Stomach smooth muscle (tissue), 2 donors: ENCODE measurements at regions not wholly inside any gene's neighbourhood (a gene's known extent, or its start where the extent isn't known, plus 50 kb on each side); places are given as distances from the start of the nearest gene placed in this dataset.
"Not testable (repeated sequence)": the region's sequence is repeated elsewhere in the genome, so short reads cannot be mapped to it uniquely, and the experiment has no call there.

Experiments used
- H3K27ac ChIP-seq: one replicate; pipeline ENCODE4 v1.7.0; 2013; ENCODE audit warnings: mild to moderate bottlenecking, low read length, inconsistent platforms
- H3K27me3 ChIP-seq, 2 donors: one replicate each; pipeline ENCODE4 v1.7.0; 2013; ENCODE audit warnings: low read length in 2 of 2; ENCODE audit not compliant: insufficient read depth in 2 of 2, control insufficient read depth in 1 of 2
- H3K36me3 ChIP-seq, 2 donors: one replicate each; pipeline ENCODE4 v1.7.0; 2013; ENCODE audit warnings: low read length in 2 of 2; ENCODE audit not compliant: control insufficient read depth in 2 of 2, insufficient read depth in 2 of 2
- H3K4me1 ChIP-seq: one replicate; pipeline ENCODE4 v1.7.0; 2013; ENCODE audit warnings: low read length; ENCODE audit not compliant: control insufficient read depth, insufficient read depth
- H3K4me3 ChIP-seq, 2 donors: one replicate each; pipeline ENCODE4 v1.7.0; 2013; ENCODE audit warnings: low read length in 2 of 2
- H3K9ac ChIP-seq, 2 donors: one replicate each; pipeline ENCODE4 v1.7.0; 2013; ENCODE audit warnings: low read length in 2 of 2, mild to moderate bottlenecking in 1 of 2
- H3K9me3 ChIP-seq, 2 donors: one replicate each; pipeline ENCODE4 v1.7.0; 2013; ENCODE audit warnings: low read length in 2 of 2; ENCODE audit not compliant: control insufficient read depth in 2 of 2
- donor health status: healthy.
- donor health status: Pancreatic carcinoma.

- Histone ChIP-seq H3K9ac (no peak overlapping the region), H3K4me3 (no peak overlapping the region), H3K9me3 (no peaks in the 10 kb centered on the region), H3K27ac (no peak overlapping the region), H3K36me3 (no peaks in the 10 kb centered on the region), H3K4me1 (no peaks in the 10 kb centered on the region), H3K27me3 (no peaks in the 10 kb centered on the region)
Measured at GRCh38 chr5:90233476-90233875, 176.1 kb downstream of the CETN3 start.

- Histone ChIP-seq H3K27me3 (no peaks in the 10 kb centered on the region), H3K36me3 (no peaks in the 10 kb centered on the region), H3K4me3 (no peak overlapping the region), H3K9me3 (no peaks in the 10 kb centered on the region), H3K4me1 (no peaks in the 10 kb centered on the region), H3K9ac (no peak overlapping the region), H3K27ac (no peak overlapping the region)
Measured at GRCh38 chr5:90231688-90232087, 177.9 kb downstream of the CETN3 start.

- Histone ChIP-seq H3K4me1 (no peaks in the 10 kb centered on the region), H3K4me3 (no peak overlapping the region)
Measured at GRCh38 chr5:90227683-90228082, 181.9 kb downstream of the CETN3 start.

GRCh38 chr5:90226433-90227099 is 183.0 kb downstream of the CETN3 start:
- H3K9me3 ChIP-seq: no peaks in the 10 kb centered on the region
- H3K4me1 ChIP-seq: no peaks in the 10 kb centered on the region
- no peak overlapping the region for H3K4me3 ChIP-seq
- no peak overlapping the region for H3K9ac ChIP-seq
- no peaks in the 10 kb centered on the region for H3K36me3 ChIP-seq
- no peak overlapping the region for H3K27ac ChIP-seq
- H3K27me3 ChIP-seq: no peaks in the 10 kb centered on the region

More at GRCh38 chr5:90227683-90228082, 181.9 kb downstream of the CETN3 start:
- Histone ChIP-seq H3K9ac (no peak overlapping the region), H3K36me3 (no peaks in the 10 kb centered on the region), H3K27ac (no peak overlapping the region), H3K9me3 (no peaks in the 10 kb centered on the region), H3K27me3 (no peaks in the 10 kb centered on the region)

- Histone ChIP-seq H3K4me3 (no peak overlapping the region), H3K27ac (no peak overlapping the region), H3K9ac (no peak overlapping the region), H3K4me1 (no peaks in the 10 kb centered on the region), H3K36me3 (no peaks in the 10 kb centered on the region), H3K27me3 (no peaks in the 10 kb centered on the region), H3K9me3 (no peaks in the 10 kb centered on the region)
Measured at GRCh38 chr5:90224342-90224741, 185.2 kb downstream of the CETN3 start.

- H3K27me3 ChIP-seq: no peaks in the 10 kb centered on the region
- H3K4me3 ChIP-seq: no peak overlapping the region
- no peak overlapping the region for H3K27ac ChIP-seq
- no peaks in the 10 kb centered on the region for H3K36me3 ChIP-seq
- no peaks in the 10 kb centered on the region for H3K9me3 ChIP-seq
- H3K9ac ChIP-seq: no peak overlapping the region
- no peaks in the 10 kb centered on the region for H3K4me1 ChIP-seq
Measured at GRCh38 chr5:90223756-90224155, 185.8 kb downstream of the CETN3 start.

- Histone ChIP-seq H3K9me3 (no peaks in the 10 kb centered on the region), H3K9ac (no peak overlapping the region), H3K4me1 (no peaks in the 10 kb centered on the region), H3K4me3 (no peak overlapping the region), H3K27ac (no peak overlapping the region), H3K36me3 (no peaks in the 10 kb centered on the region), H3K27me3 (no peaks in the 10 kb centered on the region)
Measured at GRCh38 chr5:90221951-90222350, 187.6 kb downstream of the CETN3 start.

GRCh38 chr5:90220554-90220953 is 189.0 kb downstream of the CETN3 start:
- no peaks in the 10 kb centered on the region for H3K4me1 ChIP-seq
- H3K9ac ChIP-seq: no peak overlapping the region
- no peak overlapping the region for H3K27ac ChIP-seq
- H3K36me3 ChIP-seq: no peaks in the 10 kb centered on the region
- no peaks in the 10 kb centered on the region for H3K9me3 ChIP-seq
- no peaks in the 10 kb centered on the region for H3K27me3 ChIP-seq
- H3K4me3 ChIP-seq: no peak overlapping the region

- H3K9ac ChIP-seq: no peak overlapping the region
- no peaks in the 10 kb centered on the region for H3K27me3 ChIP-seq
- H3K27ac ChIP-seq: no peak overlapping the region
- H3K9me3 ChIP-seq: no peaks in the 10 kb centered on the region
- H3K4me3 ChIP-seq: no peak overlapping the region
- no peaks in the 10 kb centered on the region for H3K4me1 ChIP-seq
- no peaks in the 10 kb centered on the region for H3K36me3 ChIP-seq
Measured at GRCh38 chr5:90214991-90215390, 194.6 kb downstream of the CETN3 start.

- H3K27me3 ChIP-seq, H3K9me3 ChIP-seq, H3K4me1 ChIP-seq, H3K9ac ChIP-seq, H3K27ac ChIP-seq, H3K36me3 ChIP-seq, H3K4me3 ChIP-seq: not testable (repeated sequence)
Measured at GRCh38 chr5:90208323-90208722, 201.2 kb downstream of the CETN3 start.

- Histone ChIP-seq H3K9me3 (peaks cover 0 to 3% of the 10 kb centered on the region in 2 donors), H3K4me3 (no peak overlapping the region), H3K27me3 (no peaks in the 10 kb centered on the region), H3K9ac (no peak overlapping the region), H3K4me1 (no peaks in the 10 kb centered on the region), H3K27ac (no peak overlapping the region), H3K36me3 (no peaks in the 10 kb centered on the region)
Measured at GRCh38 chr5:90201923-90202322, 207.6 kb downstream of the CETN3 start.
